ENCODE measurements at regions not wholly inside any gene's neighbourhood (a gene's known extent, or its start where the extent isn't known, plus 50 kb on each side); places are given as distances from the start of the nearest gene placed in this dataset.

DNA sequence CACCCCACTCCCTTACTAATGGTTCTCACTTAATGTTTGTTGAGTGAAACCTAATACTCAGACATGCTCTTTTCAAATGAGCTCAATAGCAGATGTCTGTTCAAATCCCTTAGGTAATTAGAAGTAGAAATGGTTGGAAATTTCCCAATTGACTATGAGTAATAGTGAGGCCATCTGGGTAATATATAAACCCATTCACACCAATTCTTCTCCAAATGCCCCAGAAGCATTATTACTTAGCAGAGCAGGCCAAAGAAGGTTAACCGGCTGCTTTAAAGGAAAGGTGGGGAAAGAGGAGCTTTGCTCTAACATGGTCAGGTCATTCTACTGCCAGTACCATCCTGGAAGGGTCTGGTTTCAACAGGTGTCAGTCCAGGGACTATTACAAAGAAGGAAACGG lies 119.5 kb upstream of the MTAP start (continued):
- TF ChIP-seq, protein P1, sequence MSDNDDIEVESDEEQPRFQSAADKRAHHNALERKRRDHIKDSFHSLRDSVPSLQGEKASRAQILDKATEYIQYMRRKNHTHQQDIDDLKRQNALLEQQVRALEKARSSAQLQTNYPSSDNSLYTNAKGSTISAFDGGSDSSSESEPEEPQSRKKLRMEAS (IDR thresholded peaks at IDR 0.05) = no peak
- TF ChIP-seq, protein P2, sequence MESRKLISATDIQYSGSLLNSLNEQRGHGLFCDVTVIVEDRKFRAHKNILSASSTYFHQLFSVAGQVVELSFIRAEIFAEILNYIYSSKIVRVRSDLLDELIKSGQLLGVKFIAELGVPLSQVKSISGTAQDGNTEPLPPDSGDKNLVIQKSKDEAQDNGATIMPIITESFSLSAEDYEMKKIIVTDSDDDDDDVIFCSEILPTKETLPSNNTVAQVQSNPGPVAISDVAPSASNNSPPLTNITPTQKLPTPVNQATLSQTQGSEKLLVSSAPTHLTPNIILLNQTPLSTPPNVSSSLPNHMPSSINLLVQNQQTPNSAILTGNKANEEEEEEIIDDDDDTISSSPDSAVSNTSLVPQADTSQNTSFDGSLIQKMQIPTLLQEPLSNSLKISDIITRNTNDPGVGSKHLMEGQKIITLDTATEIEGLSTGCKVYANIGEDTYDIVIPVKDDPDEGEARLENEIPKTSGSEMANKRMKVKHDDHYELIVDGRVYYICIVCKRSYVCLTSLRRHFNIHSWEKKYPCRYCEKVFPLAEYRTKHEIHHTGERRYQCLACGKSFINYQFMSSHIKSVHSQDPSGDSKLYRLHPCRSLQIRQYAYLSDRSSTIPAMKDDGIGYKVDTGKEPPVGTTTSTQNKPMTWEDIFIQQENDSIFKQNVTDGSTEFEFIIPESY (IDR thresholded peaks at IDR 0.05) = no peak
- no peak for TF ChIP-seq FOXA2 (IDR thresholded peaks at IDR 0.05)

DNA sequence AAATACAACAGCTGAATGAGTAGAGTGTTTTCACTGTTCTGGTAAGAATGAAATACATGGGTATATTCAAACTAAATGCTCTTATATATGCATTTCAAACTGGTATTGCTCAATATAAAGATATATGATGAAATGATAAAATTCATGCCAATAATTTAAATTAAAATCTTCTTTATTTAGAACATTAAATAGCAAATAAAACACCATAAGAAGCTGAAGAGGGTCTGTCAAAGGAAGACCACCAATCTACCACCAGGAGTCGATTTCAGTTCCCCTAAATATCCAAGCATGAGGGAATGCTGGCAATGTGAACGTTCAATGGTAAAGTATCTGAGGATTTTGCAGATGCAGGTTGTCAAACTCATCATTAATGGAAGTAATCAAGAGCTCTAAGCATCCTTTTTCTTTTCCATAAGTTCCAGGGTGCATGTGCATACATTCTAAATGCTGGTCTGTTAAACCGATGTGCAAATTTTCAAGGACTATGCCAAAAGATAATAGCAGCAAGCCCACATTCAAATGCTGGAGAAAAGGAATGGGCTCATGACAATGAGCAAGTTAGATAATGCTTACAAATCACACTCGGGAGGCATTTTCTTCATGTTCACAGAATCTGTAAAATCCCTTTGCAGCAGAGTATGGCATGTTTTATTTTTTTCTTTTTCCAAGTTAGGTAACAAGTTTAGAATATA lies 118.8 kb upstream of the MTAP start:
- TF ChIP-seq NR2F2 (IDR thresholded peaks at IDR 0.05) (no peak), SP1 (IDR thresholded peaks at IDR 0.05) (no peak), FOXA2 (IDR thresholded peaks at IDR 0.05) (no peak), RXRA (IDR thresholded peaks at IDR 0.05) (no peak), YY1 (IDR thresholded peaks at IDR 0.05) (no peak)
- TF ChIP-seq, protein P1 (IDR thresholded peaks at IDR 0.05) = no peak
- no peak for DNase-seq (ENCODE audit: low spot score)
- Histone ChIP-seq H3K4me3 (ENCODE audit: low read depth in 1 of 3, low read length in 3 of 3) (no peak overlapping the region), H3K27me3 (ENCODE audit: control insufficient read depth in 4 of 4, insufficient read depth in 4 of 4, low read length in 3 of 4) (peaks cover 0 to 6% (median 0%) of the 10 kb centered on the region in 4 donors), H3K9me3 (ENCODE audit: control insufficient read depth in 4 of 4, low read length in 3 of 4) (no peaks in the 10 kb centered on the region), H3K4me1 (ENCODE audit: control insufficient read depth in 4 of 4, insufficient read depth in 4 of 4, low read length in 3 of 4) (no peaks in the 10 kb centered on the region), H3K9ac (ENCODE audit: low read depth in 1 of 2, low read length in 2 of 2) (no peak overlapping the region), H3K27ac (ENCODE audit: low read depth in 1 of 2, low read length in 2 of 2) (no peak overlapping the region), H3K36me3 (ENCODE audit: control insufficient read depth in 4 of 4, insufficient read depth in 3 of 4, low read depth in 1 of 4, low read length in 3 of 4) (no peaks in the 10 kb centered on the region)
- WGBS = 67% methylated on average over 4 of the region's 4 CpGs

DNA sequence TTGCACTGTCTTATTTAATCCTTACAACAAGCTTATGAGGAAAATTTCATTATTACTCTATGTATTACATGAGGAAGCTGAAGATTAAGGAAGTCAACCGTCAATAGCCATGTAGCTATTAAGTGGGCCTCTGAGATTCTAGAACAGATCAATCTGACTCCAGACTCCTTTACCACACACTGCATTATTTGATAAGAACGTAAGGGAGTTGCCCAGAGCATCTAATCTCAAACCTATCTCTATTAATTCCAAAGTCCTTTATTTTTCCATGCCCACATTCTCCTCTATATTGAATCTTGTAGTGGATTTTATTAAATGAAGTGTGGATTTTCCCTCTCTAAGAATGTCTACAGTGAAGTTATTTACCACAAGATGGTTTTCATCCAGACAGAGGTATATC lies 118.2 kb upstream of the MTAP start:
- no peak overlapping the region for H3K27ac ChIP-seq (ENCODE audit: low read depth in 1 of 2, low read length in 2 of 2)
- TF ChIP-seq HNF4A (conservative IDR thresholded peaks at IDR 0.05) (no peak), JUND (IDR thresholded peaks at IDR 0.05) (no peak), RAD21 (IDR thresholded peaks at IDR 0.05) (no peak), HNF4G (IDR thresholded peaks at IDR 0.05) (no peak), FOXA2 (IDR thresholded peaks at IDR 0.05) (no peak), TAF1 (conservative IDR thresholded peaks at IDR 0.05) (no peak)
- TF ChIP-seq, protein P1 (IDR thresholded peaks at IDR 0.05) = no peak
- TF ChIP-seq, protein P3, sequence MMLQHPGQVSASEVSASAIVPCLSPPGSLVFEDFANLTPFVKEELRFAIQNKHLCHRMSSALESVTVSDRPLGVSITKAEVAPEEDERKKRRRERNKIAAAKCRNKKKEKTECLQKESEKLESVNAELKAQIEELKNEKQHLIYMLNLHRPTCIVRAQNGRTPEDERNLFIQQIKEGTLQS (IDR thresholded peaks at IDR 0.05) = no peak

DNA sequence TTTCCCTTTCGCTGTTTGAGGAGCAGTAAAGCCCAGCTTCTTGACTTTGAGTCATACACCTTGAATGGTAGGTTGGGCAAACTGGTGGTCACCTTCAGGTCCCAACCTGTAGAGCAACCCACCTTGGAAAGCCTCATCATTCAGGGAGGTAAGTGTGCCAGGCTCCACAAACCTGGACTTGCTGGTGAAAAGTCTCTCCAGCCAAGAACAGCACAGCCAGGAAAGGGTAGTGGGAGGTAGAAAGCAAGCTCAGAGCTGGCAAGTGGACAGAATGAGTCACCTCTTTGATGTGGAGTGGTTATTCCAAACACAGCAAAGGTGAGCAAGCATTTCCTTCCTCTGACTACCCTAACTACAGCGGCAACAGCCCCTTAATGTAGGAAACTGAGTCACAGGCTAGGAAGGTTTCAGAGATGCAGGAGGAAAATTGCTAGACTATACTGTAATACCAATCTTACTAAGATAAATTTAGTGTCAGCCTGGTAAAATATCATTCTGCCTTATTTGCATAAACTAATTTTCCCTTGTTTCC lies 117.5 kb upstream of the MTAP start:
- H3K4me1 ChIP-seq (ENCODE audit: control insufficient read depth in 4 of 4, insufficient read depth in 4 of 4, low read length in 3 of 4) = no peaks in the 10 kb centered on the region
- no peaks in the 10 kb centered on the region for H3K9me3 ChIP-seq (ENCODE audit: control insufficient read depth in 4 of 4, low read length in 3 of 4)
- WGBS = 53% methylated on average over 2 of the region's 2 CpGs
- TF ChIP-seq RXRA (IDR thresholded peaks at IDR 0.05) (no peak), TAF1 (conservative IDR thresholded peaks at IDR 0.05) (no peak), RAD21 (IDR thresholded peaks at IDR 0.05) (no peak), YY1 (IDR thresholded peaks at IDR 0.05) (no peak), JUND (IDR thresholded peaks at IDR 0.05) (no peak), HNF4A (conservative IDR thresholded peaks at IDR 0.05) (no peak), SP1 (IDR thresholded peaks at IDR 0.05) (no peak)
- TF ChIP-seq, protein P1 (IDR thresholded peaks at IDR 0.05) = no peak
- TF ChIP-seq, protein P4, sequence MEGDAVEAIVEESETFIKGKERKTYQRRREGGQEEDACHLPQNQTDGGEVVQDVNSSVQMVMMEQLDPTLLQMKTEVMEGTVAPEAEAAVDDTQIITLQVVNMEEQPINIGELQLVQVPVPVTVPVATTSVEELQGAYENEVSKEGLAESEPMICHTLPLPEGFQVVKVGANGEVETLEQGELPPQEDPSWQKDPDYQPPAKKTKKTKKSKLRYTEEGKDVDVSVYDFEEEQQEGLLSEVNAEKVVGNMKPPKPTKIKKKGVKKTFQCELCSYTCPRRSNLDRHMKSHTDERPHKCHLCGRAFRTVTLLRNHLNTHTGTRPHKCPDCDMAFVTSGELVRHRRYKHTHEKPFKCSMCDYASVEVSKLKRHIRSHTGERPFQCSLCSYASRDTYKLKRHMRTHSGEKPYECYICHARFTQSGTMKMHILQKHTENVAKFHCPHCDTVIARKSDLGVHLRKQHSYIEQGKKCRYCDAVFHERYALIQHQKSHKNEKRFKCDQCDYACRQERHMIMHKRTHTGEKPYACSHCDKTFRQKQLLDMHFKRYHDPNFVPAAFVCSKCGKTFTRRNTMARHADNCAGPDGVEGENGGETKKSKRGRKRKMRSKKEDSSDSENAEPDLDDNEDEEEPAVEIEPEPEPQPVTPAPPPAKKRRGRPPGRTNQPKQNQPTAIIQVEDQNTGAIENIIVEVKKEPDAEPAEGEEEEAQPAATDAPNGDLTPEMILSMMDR (IDR thresholded peaks at IDR 0.05; ENCODE audit: low read depth, low read length, missing input control) = no peak
- TF ChIP-seq, protein P2 (IDR thresholded peaks at IDR 0.05) = no peak
- peaks cover 0 to 2% (median 0%) of the 10 kb centered on the region in 4 donors for H3K27me3 ChIP-seq (ENCODE audit: control insufficient read depth in 4 of 4, insufficient read depth in 4 of 4, low read length in 3 of 4)
- DNase-seq (ENCODE audit: low spot score) = no peak
- H3K27ac ChIP-seq (ENCODE audit: low read depth in 1 of 2, low read length in 2 of 2) = no peak overlapping the region
- no peak overlapping the region for H3K4me3 ChIP-seq (ENCODE audit: low read depth in 1 of 3, low read length in 3 of 3)
- H3K36me3 ChIP-seq (ENCODE audit: control insufficient read depth in 4 of 4, insufficient read depth in 3 of 4, low read depth in 1 of 4, low read length in 3 of 4) = no peaks in the 10 kb centered on the region
- no peak overlapping the region for H3K9ac ChIP-seq (ENCODE audit: low read depth in 1 of 2, low read length in 2 of 2)

More for the DNA sequence above, 118.2 kb upstream of the MTAP start:
- no peaks in the 10 kb centered on the region for H3K36me3 ChIP-seq (ENCODE audit: control insufficient read depth in 4 of 4, insufficient read depth in 3 of 4, low read depth in 1 of 4, low read length in 3 of 4)
- H3K27me3 ChIP-seq (ENCODE audit: control insufficient read depth in 4 of 4, insufficient read depth in 4 of 4, low read length in 3 of 4) = peaks cover 0 to 5% (median 0%) of the 10 kb centered on the region in 4 donors
- 59% methylated on average over 2 of the region's 2 CpGs for WGBS
- no peaks in the 10 kb centered on the region for H3K9me3 ChIP-seq (ENCODE audit: control insufficient read depth in 4 of 4, low read length in 3 of 4)
- no peak for DNase-seq (ENCODE audit: low spot score)
- H3K4me3 ChIP-seq (ENCODE audit: low read depth in 1 of 3, low read length in 3 of 3) = no peak overlapping the region
- no peak overlapping the region for H3K9ac ChIP-seq (ENCODE audit: low read depth in 1 of 2, low read length in 2 of 2)
- H3K4me1 ChIP-seq (ENCODE audit: control insufficient read depth in 4 of 4, insufficient read depth in 4 of 4, low read length in 3 of 4) = no peaks in the 10 kb centered on the region

Measured in liver (tissue), 8 donors.